ENCODE measurements at regions not wholly inside any gene's neighbourhood (a gene's known extent, or its start where the extent isn't known, plus 50 kb on each side); places are given as distances from the start of the nearest gene placed in this dataset.
"Not testable (repeated sequence)": the region's sequence is repeated elsewhere in the genome, so short reads cannot be mapped to it uniquely, and the experiment has no call there.

DNA sequence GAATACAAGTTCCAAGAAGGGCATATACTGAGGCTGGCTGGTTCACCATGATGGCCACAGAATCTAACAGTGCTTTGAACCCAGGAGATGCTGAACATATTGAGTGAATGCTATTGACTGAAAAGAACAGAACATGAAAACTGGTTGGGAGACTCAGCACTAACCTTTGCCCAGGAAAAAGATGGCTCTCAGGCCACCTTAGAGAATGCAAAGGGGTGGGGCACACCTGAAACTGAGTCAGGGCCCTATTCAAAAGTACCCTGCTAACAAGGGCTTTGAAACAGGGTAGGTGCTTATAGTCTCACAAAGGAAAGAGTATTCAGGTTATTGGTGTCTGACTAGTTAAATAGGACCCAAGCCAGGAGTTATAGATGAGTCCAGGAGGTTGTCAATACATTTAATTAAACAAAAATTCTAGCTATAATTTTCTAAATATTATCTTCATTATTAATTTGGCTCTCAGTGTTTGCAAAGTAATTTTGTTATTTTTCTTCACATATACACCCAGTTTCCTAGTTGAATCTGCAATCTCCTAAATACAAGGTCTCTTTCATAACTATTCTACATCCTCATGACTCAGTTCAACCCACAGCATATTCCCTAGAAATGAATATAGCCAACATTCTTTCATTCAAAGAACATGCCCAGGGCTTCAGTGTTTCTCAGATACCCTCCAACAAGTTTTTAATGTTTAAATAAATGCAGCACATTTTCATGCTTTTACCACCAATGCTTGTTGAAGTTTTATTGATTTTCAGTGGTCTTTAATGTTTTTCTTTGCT, 144.2 kb upstream of the RAPGEF2 start:
- Histone ChIP-seq H3K27ac (no peak overlapping the region), H3K79me2 (no peaks in the 10 kb centered on the region), H3K4me3 (ENCODE audit: low read depth, low read length) (no peak overlapping the region), H3K9me3 (ENCODE audit: control insufficient read depth, low read length) (no peaks in the 10 kb centered on the region), H3K9ac (no peak overlapping the region), H2AFZ (no peak overlapping the region), H3K4me1 (no peaks in the 10 kb centered on the region), H3K27me3 (ENCODE audit: control insufficient read depth, insufficient read depth, low read length) (no peaks in the 10 kb centered on the region), H3K4me2 (ENCODE audit: low read length) (no peak overlapping the region), H3K36me3 (ENCODE audit: control insufficient read depth, insufficient read depth, low read length) (no peaks in the 10 kb centered on the region)
- TF ChIP-seq, protein P1, sequence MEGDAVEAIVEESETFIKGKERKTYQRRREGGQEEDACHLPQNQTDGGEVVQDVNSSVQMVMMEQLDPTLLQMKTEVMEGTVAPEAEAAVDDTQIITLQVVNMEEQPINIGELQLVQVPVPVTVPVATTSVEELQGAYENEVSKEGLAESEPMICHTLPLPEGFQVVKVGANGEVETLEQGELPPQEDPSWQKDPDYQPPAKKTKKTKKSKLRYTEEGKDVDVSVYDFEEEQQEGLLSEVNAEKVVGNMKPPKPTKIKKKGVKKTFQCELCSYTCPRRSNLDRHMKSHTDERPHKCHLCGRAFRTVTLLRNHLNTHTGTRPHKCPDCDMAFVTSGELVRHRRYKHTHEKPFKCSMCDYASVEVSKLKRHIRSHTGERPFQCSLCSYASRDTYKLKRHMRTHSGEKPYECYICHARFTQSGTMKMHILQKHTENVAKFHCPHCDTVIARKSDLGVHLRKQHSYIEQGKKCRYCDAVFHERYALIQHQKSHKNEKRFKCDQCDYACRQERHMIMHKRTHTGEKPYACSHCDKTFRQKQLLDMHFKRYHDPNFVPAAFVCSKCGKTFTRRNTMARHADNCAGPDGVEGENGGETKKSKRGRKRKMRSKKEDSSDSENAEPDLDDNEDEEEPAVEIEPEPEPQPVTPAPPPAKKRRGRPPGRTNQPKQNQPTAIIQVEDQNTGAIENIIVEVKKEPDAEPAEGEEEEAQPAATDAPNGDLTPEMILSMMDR (IDR thresholded peaks at IDR 0.05) = no peak

DNA sequence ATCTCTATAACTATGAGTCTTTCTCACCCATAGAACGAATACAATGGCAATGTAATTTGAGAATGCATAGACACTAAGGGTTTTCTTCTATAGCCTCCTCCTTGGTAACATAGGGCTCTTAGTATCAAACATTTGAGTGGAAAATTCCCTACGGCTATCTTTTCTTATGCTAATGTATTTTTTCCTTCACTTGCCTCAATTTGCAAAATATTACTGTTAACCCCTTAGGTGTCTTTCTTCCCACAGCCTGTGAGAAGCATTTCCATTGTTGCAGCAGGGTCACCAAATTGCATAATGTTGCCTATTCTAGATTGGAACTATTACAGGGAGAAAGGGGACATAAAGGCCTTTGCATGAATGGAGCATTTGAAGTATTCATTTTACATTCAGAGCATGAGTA, 140.5 kb upstream of the RAPGEF2 start:
- Histone ChIP-seq H2AFZ (no peak overlapping the region), H3K27ac (no peak overlapping the region), H3K27me3 (ENCODE audit: control insufficient read depth, insufficient read depth, low read length) (no peaks in the 10 kb centered on the region), H3K9me3 (ENCODE audit: control insufficient read depth, low read length) (no peaks in the 10 kb centered on the region), H3K4me2 (ENCODE audit: low read length) (no peak overlapping the region), H3K4me1 (no peaks in the 10 kb centered on the region), H3K36me3 (ENCODE audit: control insufficient read depth, insufficient read depth, low read length) (no peaks in the 10 kb centered on the region), H3K9ac (no peak overlapping the region), H3K79me2 (no peaks in the 10 kb centered on the region), H3K4me3 (ENCODE audit: low read depth, low read length) (no peak overlapping the region)
- TF ChIP-seq, protein P1 (IDR thresholded peaks at IDR 0.05) = no peak

DNA sequence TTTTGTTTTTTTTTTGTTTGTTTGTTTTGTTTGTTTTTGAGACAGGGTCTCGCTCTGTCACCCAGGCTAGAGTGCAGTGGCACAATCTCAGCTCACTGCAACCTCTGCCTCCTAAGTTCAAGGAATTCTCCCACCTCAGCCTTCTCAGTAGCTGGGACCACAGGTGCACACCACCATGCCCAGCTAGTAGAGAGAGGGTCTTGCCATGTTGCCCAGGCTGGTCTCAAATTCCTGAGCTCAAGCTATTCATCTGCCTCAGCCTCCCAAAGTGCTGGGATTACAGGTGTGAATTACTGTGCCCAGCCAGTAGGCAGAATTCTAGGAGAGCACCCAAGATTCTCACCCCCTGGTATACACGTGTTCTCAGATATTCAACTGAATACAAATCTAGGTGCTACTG, 139.6 kb upstream of the RAPGEF2 start:
- not testable (repeated sequence) for H3K4me1 ChIP-seq; H3K27ac ChIP-seq; H3K9me3 ChIP-seq (ENCODE audit: control insufficient read depth, low read length); H3K36me3 ChIP-seq (ENCODE audit: control insufficient read depth, insufficient read depth, low read length); H3K27me3 ChIP-seq (ENCODE audit: control insufficient read depth, insufficient read depth, low read length); H2AFZ ChIP-seq; H3K4me3 ChIP-seq (ENCODE audit: low read depth, low read length); H3K79me2 ChIP-seq; H3K4me2 ChIP-seq (ENCODE audit: low read length); H3K9ac ChIP-seq

DNA sequence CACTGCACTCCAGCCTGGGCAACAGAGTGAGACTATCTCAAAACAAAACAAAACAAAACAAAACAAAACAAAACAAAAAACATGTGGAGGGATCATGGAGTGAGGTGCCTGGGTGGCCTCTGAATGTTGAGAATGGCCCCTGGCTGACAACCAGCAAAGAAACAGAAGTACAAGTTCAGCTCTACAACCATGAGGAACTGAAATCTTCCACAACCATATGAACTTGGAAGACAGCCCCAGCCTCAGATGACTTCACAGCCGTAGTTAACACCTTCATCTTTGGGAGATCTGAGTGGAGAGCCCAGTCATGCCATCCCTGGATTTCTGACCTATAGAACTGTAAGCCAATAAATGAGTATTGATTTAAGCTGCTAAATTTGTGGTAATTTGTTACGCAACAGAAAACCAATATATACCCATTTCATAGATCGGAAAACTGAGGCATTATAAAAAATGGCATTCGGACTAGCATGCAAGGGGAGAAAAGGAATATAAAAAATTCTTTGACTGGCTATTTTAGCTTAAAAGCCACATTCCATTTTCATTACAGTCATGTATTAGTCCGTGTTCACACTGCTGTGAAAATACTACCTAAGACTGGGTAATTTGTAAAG, 138.7 kb upstream of the RAPGEF2 start:
- Histone ChIP-seq H3K4me1 (no peaks in the 10 kb centered on the region), H3K36me3 (ENCODE audit: control insufficient read depth, insufficient read depth, low read length) (no peaks in the 10 kb centered on the region), H3K4me2 (ENCODE audit: low read length) (no peak overlapping the region), H3K27ac (no peak overlapping the region), H3K27me3 (ENCODE audit: control insufficient read depth, insufficient read depth, low read length) (no peaks in the 10 kb centered on the region), H3K4me3 (ENCODE audit: low read depth, low read length) (no peak overlapping the region), H3K79me2 (no peaks in the 10 kb centered on the region), H3K9ac (no peak overlapping the region), H3K9me3 (ENCODE audit: control insufficient read depth, low read length) (no peaks in the 10 kb centered on the region), H2AFZ (no peak overlapping the region)
- TF ChIP-seq, protein P1 (IDR thresholded peaks at IDR 0.05) = no peak

DNA sequence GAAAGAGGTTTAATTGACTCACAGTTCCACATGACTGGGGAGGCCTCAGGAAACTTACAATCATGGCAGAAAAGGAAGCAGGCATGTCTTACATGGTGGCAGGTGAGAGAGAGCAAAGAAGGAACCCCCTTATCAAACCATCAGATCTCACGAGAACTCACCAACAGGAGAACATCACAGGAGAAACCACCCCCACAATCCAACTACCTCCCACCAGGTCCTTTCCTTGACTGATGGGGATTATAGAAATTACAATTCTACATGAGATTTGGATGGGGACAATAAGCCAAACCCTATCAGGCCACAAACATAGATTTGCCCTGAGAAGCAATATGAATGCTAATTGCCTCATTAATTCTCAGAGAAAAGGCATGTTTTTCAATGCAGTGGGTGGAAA, 138.2 kb upstream of the RAPGEF2 start:
- H3K4me2 ChIP-seq (ENCODE audit: low read length) = no peak overlapping the region
- TF ChIP-seq, protein P1 (IDR thresholded peaks at IDR 0.05) = no peak
- H2AFZ ChIP-seq = no peak overlapping the region

More for the DNA sequence above, 138.2 kb upstream of the RAPGEF2 start:
- no peaks in the 10 kb centered on the region for H3K36me3 ChIP-seq (ENCODE audit: control insufficient read depth, insufficient read depth, low read length)
- no peak overlapping the region for H3K4me3 ChIP-seq (ENCODE audit: low read depth, low read length)
- no peak overlapping the region for H3K9ac ChIP-seq
- H3K4me1 ChIP-seq = no peaks in the 10 kb centered on the region
- H3K27ac ChIP-seq = no peak overlapping the region
- H3K79me2 ChIP-seq = no peaks in the 10 kb centered on the region
- H3K27me3 ChIP-seq (ENCODE audit: control insufficient read depth, insufficient read depth, low read length) = no peaks in the 10 kb centered on the region
- H3K9me3 ChIP-seq (ENCODE audit: control insufficient read depth, low read length) = no peaks in the 10 kb centered on the region
